ENCODE measurements at regions not wholly inside any gene's neighbourhood (a gene's known extent, or its start where the extent isn't known, plus 50 kb on each side); places are given as distances from the start of the nearest gene placed in this dataset.

DNA sequence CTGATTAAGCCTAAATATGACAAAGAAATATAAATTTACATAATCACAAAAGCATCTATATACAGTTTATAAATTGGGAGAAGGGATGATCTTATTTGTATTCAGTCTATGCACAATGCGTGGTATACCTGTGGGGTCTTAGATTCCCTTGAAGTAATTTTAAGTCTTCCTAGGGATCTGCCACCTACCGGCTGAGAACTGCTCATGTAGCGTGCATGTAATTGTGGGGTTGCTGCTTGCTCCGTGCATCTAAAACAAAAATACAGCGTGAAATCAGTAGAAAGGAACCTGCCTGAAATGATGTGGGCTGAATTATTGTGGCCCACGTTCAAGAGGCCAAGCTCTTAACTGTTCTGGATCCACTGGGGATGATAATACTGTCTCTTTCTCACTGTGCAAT, 187.3 kb downstream of the MBOAT1 start:
- Histone ChIP-seq H3K4me3 (ENCODE audit: insufficient read depth in 1 of 2, low read depth in 1 of 2, low read length in 2 of 2) (no peak overlapping the region), H3K36me3 (ENCODE audit: control insufficient read depth in 1 of 2, insufficient read depth in 2 of 2, low read depth in 1 of 2, low read length in 2 of 2) (no peaks in the 10 kb centered on the region), H2BK5ac (ENCODE audit: low read depth, low read length, poor library complexity, severe bottlenecking) (no peak overlapping the region), H3K9me3 (ENCODE audit: control insufficient read depth, low read length) (peaks cover 4% of the 10 kb centered on the region), H2AFZ (ENCODE audit: low read depth, low read length) (no peak overlapping the region), H2BK12ac (ENCODE audit: low read length in 2 of 2) (no peak overlapping the region), H2BK15ac (ENCODE audit: low read depth, poor library complexity, severe bottlenecking) (no peak overlapping the region), H3K14ac (ENCODE audit: low read length in 2 of 2) (no peak overlapping the region), H2BK120ac (ENCODE audit: low read depth, low read length) (no peak overlapping the region), H3K4me1 (ENCODE audit: control insufficient read depth, insufficient read depth, low read depth, low read length) (no peaks in the 10 kb centered on the region), H3K9ac (ENCODE audit: low read length) (no peak overlapping the region), H4K8ac (ENCODE audit: low read length) (no peak overlapping the region), H3K18ac (ENCODE audit: low read depth in 1 of 2, low read length in 2 of 2) (no peak overlapping the region), H4K91ac (ENCODE audit: low read length) (no peak overlapping the region), H3K4ac (ENCODE audit: low read depth in 1 of 2, low read length in 2 of 2) (no peak overlapping the region), H3K27me3 (ENCODE audit: control insufficient read depth in 1 of 2, insufficient read depth in 1 of 2, low read length in 2 of 2) (no peaks in the 10 kb centered on the region), H3K4me2 (ENCODE audit: low read length, poor library complexity, severe bottlenecking) (no peak overlapping the region), H3K23ac (ENCODE audit: low read length in 2 of 2) (no peak overlapping the region), H2AK5ac (ENCODE audit: low read length, severe bottlenecking) (no peak overlapping the region), H3K27ac (ENCODE audit: low read length, poor library complexity, severe bottlenecking) (no peak overlapping the region), H3K79me1 (replicated peaks; ENCODE audit: low read length, poor library complexity, severe bottlenecking) (no peaks in the 10 kb centered on the region)
- 75% methylated on average over 6 of the region's 6 CpGs for WGBS
- DNase-seq, result no peak

DNA sequence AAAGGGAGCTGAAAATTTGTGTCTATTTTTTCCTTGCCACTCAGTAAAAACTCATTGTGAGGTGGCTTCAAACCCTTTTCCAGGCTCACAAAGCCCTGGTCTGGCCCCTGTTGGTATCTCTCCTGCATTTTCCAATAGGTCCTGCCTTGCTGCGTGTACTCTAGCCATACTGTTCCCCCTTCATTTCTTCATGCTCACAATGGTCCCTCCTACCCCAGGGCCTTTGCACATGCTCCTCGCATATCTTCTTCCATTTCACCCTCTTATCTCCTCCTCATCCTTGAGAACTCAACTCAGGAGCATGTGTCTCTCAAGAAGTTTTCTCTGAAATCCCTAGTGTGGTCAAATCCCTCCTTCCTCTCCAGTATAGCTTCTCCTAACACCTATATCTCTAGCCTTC, 186.6 kb downstream of the MBOAT1 start:
- Histone ChIP-seq H3K23ac (ENCODE audit: low read length in 2 of 2) (no peak overlapping the region), H2BK120ac (ENCODE audit: low read depth, low read length) (no peak overlapping the region), H3K14ac (ENCODE audit: low read length in 2 of 2) (no peak overlapping the region), H3K4ac (ENCODE audit: low read depth in 1 of 2, low read length in 2 of 2) (no peak overlapping the region), H3K79me1 (replicated peaks; ENCODE audit: low read length, poor library complexity, severe bottlenecking) (no peaks in the 10 kb centered on the region), H3K27me3 (ENCODE audit: control insufficient read depth in 1 of 2, insufficient read depth in 1 of 2, low read length in 2 of 2) (no peaks in the 10 kb centered on the region), H3K36me3 (ENCODE audit: control insufficient read depth in 1 of 2, insufficient read depth in 2 of 2, low read depth in 1 of 2, low read length in 2 of 2) (no peaks in the 10 kb centered on the region), H3K4me2 (ENCODE audit: low read length, poor library complexity, severe bottlenecking) (no peak overlapping the region), H2BK12ac (ENCODE audit: low read length in 2 of 2) (no peak overlapping the region), H3K4me1 (ENCODE audit: control insufficient read depth, insufficient read depth, low read depth, low read length) (no peaks in the 10 kb centered on the region), H4K8ac (ENCODE audit: low read length) (no peak overlapping the region), H3K4me3 (ENCODE audit: insufficient read depth in 1 of 2, low read depth in 1 of 2, low read length in 2 of 2) (no peak overlapping the region), H3K9ac (ENCODE audit: low read length) (no peak overlapping the region), H2AFZ (ENCODE audit: low read depth, low read length) (no peak overlapping the region), H3K18ac (ENCODE audit: low read depth in 1 of 2, low read length in 2 of 2) (no peak overlapping the region), H4K91ac (ENCODE audit: low read length) (no peak overlapping the region), H3K9me3 (ENCODE audit: control insufficient read depth, low read length) (peaks cover 4% of the 10 kb centered on the region), H2BK15ac (ENCODE audit: low read depth, poor library complexity, severe bottlenecking) (no peak overlapping the region), H2BK5ac (ENCODE audit: low read depth, low read length, poor library complexity, severe bottlenecking) (no peak overlapping the region), H3K27ac (ENCODE audit: low read length, poor library complexity, severe bottlenecking) (no peak overlapping the region), H2AK5ac (ENCODE audit: low read length, severe bottlenecking) (no peak overlapping the region)
- no peak for DNase-seq
- WGBS, result 82% methylated on average over 2 of the region's 2 CpGs

DNA sequence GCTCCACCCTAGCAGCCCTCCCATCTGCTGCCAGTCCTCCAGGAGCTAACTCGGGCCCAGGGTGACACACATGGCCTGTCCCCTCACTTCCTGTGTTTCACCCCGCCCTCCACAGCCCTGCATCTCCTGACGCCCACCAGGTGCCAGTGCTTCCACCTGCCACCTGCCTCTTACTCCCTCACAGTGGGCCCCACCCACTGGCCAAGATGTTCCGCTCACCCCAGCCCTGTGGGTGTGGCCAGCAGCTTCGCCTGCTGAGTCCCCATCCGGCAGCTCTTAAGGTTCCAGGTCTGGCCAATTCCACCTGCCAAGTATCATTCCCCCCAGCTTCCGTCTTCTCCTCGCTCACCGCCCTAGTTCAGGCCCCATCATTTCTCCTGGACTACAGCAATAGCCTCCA, 184.1 kb downstream of the MBOAT1 start:
- Histone ChIP-seq H2AFZ (ENCODE audit: low read depth, low read length) (no peak overlapping the region), H3K27me3 (ENCODE audit: control insufficient read depth in 1 of 2, insufficient read depth in 1 of 2, low read length in 2 of 2) (no peaks in the 10 kb centered on the region), H2BK15ac (ENCODE audit: low read depth, poor library complexity, severe bottlenecking) (no peak overlapping the region), H3K4me2 (ENCODE audit: low read length, poor library complexity, severe bottlenecking) (no peak overlapping the region), H3K18ac (ENCODE audit: low read depth in 1 of 2, low read length in 2 of 2) (no peak overlapping the region), H3K23ac (ENCODE audit: low read length in 2 of 2) (no peak overlapping the region), H4K91ac (ENCODE audit: low read length) (no peak overlapping the region), H3K9ac (ENCODE audit: low read length) (no peak overlapping the region), H3K4me3 (ENCODE audit: insufficient read depth in 1 of 2, low read depth in 1 of 2, low read length in 2 of 2) (no peak overlapping the region), H3K4me1 (ENCODE audit: control insufficient read depth, insufficient read depth, low read depth, low read length) (no peaks in the 10 kb centered on the region), H2BK12ac (ENCODE audit: low read length in 2 of 2) (no peak overlapping the region), H2AK5ac (ENCODE audit: low read length, severe bottlenecking) (no peak overlapping the region), H3K79me1 (replicated peaks; ENCODE audit: low read length, poor library complexity, severe bottlenecking) (no peaks in the 10 kb centered on the region), H4K8ac (ENCODE audit: low read length) (no peak overlapping the region), H3K27ac (ENCODE audit: low read length, poor library complexity, severe bottlenecking) (no peak overlapping the region), H3K14ac (ENCODE audit: low read length in 2 of 2) (no peak overlapping the region), H2BK5ac (ENCODE audit: low read depth, low read length, poor library complexity, severe bottlenecking) (no peak overlapping the region), H3K36me3 (ENCODE audit: control insufficient read depth in 1 of 2, insufficient read depth in 2 of 2, low read depth in 1 of 2, low read length in 2 of 2) (no peaks in the 10 kb centered on the region), H3K4ac (ENCODE audit: low read depth in 1 of 2, low read length in 2 of 2) (no peak overlapping the region), H2BK120ac (ENCODE audit: low read depth, low read length) (no peak overlapping the region), H3K9me3 (ENCODE audit: control insufficient read depth, low read length) (peaks cover 4% of the 10 kb centered on the region)
- WGBS, result 67% methylated on average over 9 of the region's 9 CpGs
- no peak for DNase-seq

DNA sequence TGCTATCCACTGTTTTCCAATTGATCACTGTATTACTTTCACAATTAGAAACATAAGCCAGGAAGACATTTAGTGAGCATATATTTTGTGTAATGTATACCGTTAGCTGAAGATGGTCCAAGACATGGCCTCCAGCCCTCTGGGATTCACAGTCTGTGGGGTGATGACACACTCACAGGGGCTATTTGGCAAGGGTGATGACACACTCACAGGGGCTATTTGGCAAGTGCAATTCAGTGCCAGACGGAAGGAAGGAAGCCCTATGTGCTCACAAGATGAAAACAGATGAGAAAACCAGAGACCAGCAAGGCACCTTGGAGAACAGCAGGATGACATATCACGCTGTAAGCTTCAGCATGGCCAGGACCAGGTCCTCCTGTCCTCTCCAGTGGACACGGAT, 183.7 kb downstream of the MBOAT1 start:
- no peak overlapping the region for H3K18ac ChIP-seq (ENCODE audit: low read depth in 1 of 2, low read length in 2 of 2)
- H4K8ac ChIP-seq (ENCODE audit: low read length), result no peak overlapping the region
- no peak overlapping the region for H2BK15ac ChIP-seq (ENCODE audit: low read depth, poor library complexity, severe bottlenecking)
- H2AK5ac ChIP-seq (ENCODE audit: low read length, severe bottlenecking), result no peak overlapping the region
- no peak overlapping the region for H3K14ac ChIP-seq (ENCODE audit: low read length in 2 of 2)
- no peak overlapping the region for H3K23ac ChIP-seq (ENCODE audit: low read length in 2 of 2)
- H3K27ac ChIP-seq (ENCODE audit: low read length, poor library complexity, severe bottlenecking), result no peak overlapping the region
- H3K4me3 ChIP-seq (ENCODE audit: insufficient read depth in 1 of 2, low read depth in 1 of 2, low read length in 2 of 2), result no peak overlapping the region
- H3K36me3 ChIP-seq (ENCODE audit: control insufficient read depth in 1 of 2, insufficient read depth in 2 of 2, low read depth in 1 of 2, low read length in 2 of 2), result no peaks in the 10 kb centered on the region
- WGBS, result 79% methylated on average over 4 of the region's 4 CpGs
- no peaks in the 10 kb centered on the region for H3K79me1 ChIP-seq (replicated peaks; ENCODE audit: low read length, poor library complexity, severe bottlenecking)
- DNase-seq, result no peak
- H2BK120ac ChIP-seq (ENCODE audit: low read depth, low read length), result no peak overlapping the region
- H3K4me2 ChIP-seq (ENCODE audit: low read length, poor library complexity, severe bottlenecking), result no peak overlapping the region
- no peak overlapping the region for H2AFZ ChIP-seq (ENCODE audit: low read depth, low read length)
- H2BK5ac ChIP-seq (ENCODE audit: low read depth, low read length, poor library complexity, severe bottlenecking), result no peak overlapping the region
- H3K27me3 ChIP-seq (ENCODE audit: control insufficient read depth in 1 of 2, insufficient read depth in 1 of 2, low read length in 2 of 2), result no peaks in the 10 kb centered on the region
- H3K4ac ChIP-seq (ENCODE audit: low read depth in 1 of 2, low read length in 2 of 2), result no peak overlapping the region
- no peak overlapping the region for H2BK12ac ChIP-seq (ENCODE audit: low read length in 2 of 2)
- no peak overlapping the region for H4K91ac ChIP-seq (ENCODE audit: low read length)
- H3K4me1 ChIP-seq (ENCODE audit: control insufficient read depth, insufficient read depth, low read depth, low read length), result no peaks in the 10 kb centered on the region
- peaks cover 4% of the 10 kb centered on the region for H3K9me3 ChIP-seq (ENCODE audit: control insufficient read depth, low read length)
- no peak overlapping the region for H3K9ac ChIP-seq (ENCODE audit: low read length)
